ENCODE measurements at regions not wholly inside any gene's neighbourhood (a gene's known extent, or its start where the extent isn't known, plus 50 kb on each side); places are given as distances from the start of the nearest gene placed in this dataset.

DNA sequence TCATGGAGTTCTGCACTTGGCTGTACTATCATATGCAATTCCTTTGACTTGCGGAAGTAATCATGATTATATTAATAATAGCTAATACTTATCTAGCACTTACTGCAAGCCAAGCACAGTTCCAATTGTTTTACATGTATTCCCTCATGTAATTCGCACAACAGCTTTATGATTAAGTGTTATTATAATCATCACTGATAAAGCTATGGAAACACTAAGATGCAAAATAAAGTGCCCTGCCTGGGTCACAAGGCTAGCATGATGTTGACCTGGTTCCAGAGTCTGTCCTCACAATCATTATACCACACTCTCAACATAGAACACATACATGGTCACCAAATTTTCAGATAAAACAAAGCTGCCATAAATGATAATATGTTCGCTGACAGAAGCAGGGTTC lies 234.6 kb downstream of the FMR1NB start:
- DNase-seq (ENCODE audit: low read depth) = no peak
- H3K4me3 ChIP-seq (ENCODE audit: low read depth, low read length) = no peak overlapping the region
- TF ChIP-seq MYC (IDR thresholded peaks at IDR 0.05; ENCODE audit: low read depth, low read length) = no peak
- TF ChIP-seq CTCF (IDR thresholded peaks at IDR 0.05; ENCODE audit: low read depth, low read length) = no peak
- no peak for TF ChIP-seq POLR2A (IDR thresholded peaks at IDR 0.05; ENCODE audit: extremely low read depth, insufficient read length)
- TF ChIP-seq, protein P1, sequence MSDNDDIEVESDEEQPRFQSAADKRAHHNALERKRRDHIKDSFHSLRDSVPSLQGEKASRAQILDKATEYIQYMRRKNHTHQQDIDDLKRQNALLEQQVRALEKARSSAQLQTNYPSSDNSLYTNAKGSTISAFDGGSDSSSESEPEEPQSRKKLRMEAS (IDR thresholded peaks at IDR 0.05; ENCODE audit: low read depth, low read length) = no peak

DNA sequence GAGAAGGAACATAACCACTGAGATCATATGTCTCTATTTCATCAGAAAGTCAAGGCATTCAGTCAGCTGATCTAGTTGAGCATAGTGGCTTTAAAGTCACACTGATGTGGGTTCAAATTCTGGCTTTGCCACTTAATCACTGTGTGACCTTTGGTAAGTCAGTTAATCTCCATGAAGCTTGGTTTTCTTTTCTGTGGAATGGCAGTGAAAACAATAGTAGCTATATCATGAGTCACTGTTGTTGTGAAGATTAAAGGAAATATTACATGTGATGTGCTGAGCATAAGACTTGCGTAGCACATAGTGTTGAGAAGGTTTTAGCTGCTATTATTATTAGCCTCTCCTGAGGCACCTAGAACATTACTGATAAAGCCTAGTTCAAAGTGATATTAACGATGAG lies 242.2 kb downstream of the FMR1NB start:
- H3K4me3 ChIP-seq (ENCODE audit: low read depth, low read length) = no peak overlapping the region
- no peak for DNase-seq (ENCODE audit: low read depth)
- TF ChIP-seq MYC (IDR thresholded peaks at IDR 0.05; ENCODE audit: low read depth, low read length) = no peak
- TF ChIP-seq, protein P1 (IDR thresholded peaks at IDR 0.05; ENCODE audit: low read depth, low read length) = no peak
- no peak for TF ChIP-seq POLR2A (IDR thresholded peaks at IDR 0.05; ENCODE audit: extremely low read depth, insufficient read length)
- TF ChIP-seq CTCF (IDR thresholded peaks at IDR 0.05; ENCODE audit: low read depth, low read length) = no peak

DNA sequence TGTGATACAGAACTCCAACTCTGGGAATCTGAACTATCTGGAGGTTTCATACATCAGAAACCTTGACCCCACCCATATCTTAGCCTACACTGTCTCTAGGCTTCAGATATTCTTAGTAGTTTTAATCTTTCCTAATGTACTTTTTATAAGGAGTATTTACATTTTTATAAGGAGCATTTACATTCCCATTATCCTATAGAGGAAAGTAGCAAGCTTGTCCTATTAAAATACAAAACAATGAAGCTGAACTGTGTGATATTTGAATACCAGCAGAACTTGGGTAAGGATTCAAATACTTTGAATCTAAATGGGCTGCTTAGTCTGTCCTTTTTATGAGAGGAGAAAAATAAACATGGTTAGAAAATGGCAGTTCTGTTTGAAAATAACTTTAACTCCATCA lies 247.4 kb downstream of the FMR1NB start:
- TF ChIP-seq CTCF (IDR thresholded peaks at IDR 0.05; ENCODE audit: low read depth, low read length) = no peak
- no peak overlapping the region for H3K4me3 ChIP-seq (ENCODE audit: low read depth, low read length)
- DNase-seq (ENCODE audit: low read depth) = no peak

DNA sequence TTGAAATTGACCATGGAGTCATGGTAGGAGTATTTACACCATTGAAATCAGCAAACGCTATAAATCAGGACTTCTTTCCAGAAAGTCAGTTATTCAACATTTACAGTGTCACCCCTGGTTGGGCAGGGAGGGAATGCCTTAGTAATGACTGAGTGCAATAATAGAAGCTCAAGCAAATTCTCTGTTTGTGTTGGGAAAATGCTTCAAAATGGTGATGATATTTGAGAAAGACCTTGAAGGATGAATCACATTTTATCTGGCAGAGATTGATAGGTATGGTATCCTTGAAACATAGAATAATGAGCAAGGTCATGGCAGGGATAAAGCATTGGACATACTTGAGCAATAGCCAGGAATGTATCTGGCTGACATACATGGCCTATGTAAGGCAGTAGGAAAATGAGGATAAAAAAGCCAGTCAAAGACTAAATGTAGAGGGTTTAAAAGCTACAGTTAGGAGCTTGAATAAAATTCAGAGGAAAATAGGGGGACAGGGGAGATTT lies 248.7 kb downstream of the FMR1NB start:
- DNase-seq (ENCODE audit: low read depth) = no peak
- TF ChIP-seq, protein P1 (IDR thresholded peaks at IDR 0.05; ENCODE audit: low read depth, low read length) = no peak
- TF ChIP-seq MYC (IDR thresholded peaks at IDR 0.05; ENCODE audit: low read depth, low read length) (no peak), POLR2A (IDR thresholded peaks at IDR 0.05; ENCODE audit: extremely low read depth, insufficient read length) (no peak), CTCF (IDR thresholded peaks at IDR 0.05; ENCODE audit: low read depth, low read length) (no peak)
- no peak overlapping the region for H3K4me3 ChIP-seq (ENCODE audit: low read depth, low read length)

GRCh38 chrX:148259990-148260389 lies 240.4 kb upstream of the AFF2 start:
- DNase-seq (ENCODE audit: low read depth) = no peak
- H3K4me3 ChIP-seq (ENCODE audit: low read depth, low read length) = no peak overlapping the region
- TF ChIP-seq MYC (IDR thresholded peaks at IDR 0.05; ENCODE audit: low read depth, low read length) (no peak), POLR2A (IDR thresholded peaks at IDR 0.05; ENCODE audit: extremely low read depth, insufficient read length) (no peak), CTCF (IDR thresholded peaks at IDR 0.05; ENCODE audit: low read depth, low read length) (no peak)
- TF ChIP-seq, protein P1 (IDR thresholded peaks at IDR 0.05; ENCODE audit: low read depth, low read length) = no peak

DNA sequence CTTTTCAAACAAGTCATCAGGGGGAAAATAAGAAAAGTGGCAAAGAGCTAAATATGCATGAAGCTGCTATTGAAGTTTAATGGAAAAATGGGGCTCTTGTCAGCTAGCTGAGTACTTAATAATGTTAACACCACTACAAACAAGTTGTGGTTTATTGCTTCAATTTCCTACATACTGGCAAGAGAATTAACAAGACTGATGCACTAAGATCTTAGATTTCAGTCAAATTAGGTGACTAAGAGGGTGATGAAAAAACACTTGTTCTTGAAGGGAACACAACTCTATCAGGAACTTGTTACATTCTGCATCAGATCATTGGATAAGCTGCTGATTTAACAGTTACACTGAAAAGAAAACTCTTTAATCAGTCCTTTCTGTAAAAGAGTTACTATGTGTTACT lies 234.6 kb upstream of the AFF2 start:
- DNase-seq (ENCODE audit: low read depth) = peak; percentile 9
- H3K4me3 ChIP-seq (ENCODE audit: low read depth, low read length) = no peak overlapping the region
- TF ChIP-seq, protein P1 (IDR thresholded peaks at IDR 0.05; ENCODE audit: low read depth, low read length) = no peak
- TF ChIP-seq MYC (IDR thresholded peaks at IDR 0.05; ENCODE audit: low read depth, low read length) = no peak
- TF ChIP-seq CTCF (IDR thresholded peaks at IDR 0.05; ENCODE audit: low read depth, low read length) = no peak
- no peak for TF ChIP-seq POLR2A (IDR thresholded peaks at IDR 0.05; ENCODE audit: extremely low read depth, insufficient read length)

Data from NB4 (cell line).